HEK293 (cell line): ENCODE measurements at regions not wholly inside any gene's neighbourhood (a gene's known extent, or its start where the extent isn't known, plus 50 kb on each side); places are given as distances from the start of the nearest gene placed in this dataset.
A peak's percentile ranks its signal among the peaks of the same experiment; 100 is the strongest.

Experiments used
- CTCF ChIA-PET: fragments of 350-600 bp; formaldehyde crosslinking; extraction: SDS; loops from one replicate; lab custom pipeline; 2021; ENCODE audit warnings: antibody characterized with exemption; lab: Yijun Ruan, JAX
- POLR2A ChIA-PET: fragments of 300-600 bp; formaldehyde crosslinking; extraction: SDS; loops from one replicate; lab custom pipeline; 2020; ENCODE audit warnings: antibody characterized with exemption, inconsistent platforms; lab: Yijun Ruan, JAX
- H3K27ac ChIP-seq: fragments of 200-500 bp; sonication (Bioruptor generic); 2 replicates; pipeline ENCODE4 v1.5.1; 2014; ENCODE audit warnings: low read depth, low read length, control low read depth, inconsistent platforms; ENCODE audit errors: extremely low read depth
- H3K36me3 ChIP-seq, 2 experiments: fragments of 200-500 bp in 1 of 2; sonication (Bioruptor generic) in 1 of 2; 1 replicate in 1 of 2; 2 replicates in 1 of 2; pipeline ENCODE4 v1.5.1; 2014 to 2017; ENCODE audit warnings: inconsistent platforms in 2 of 2, low read length in 2 of 2; ENCODE audit not compliant: control insufficient read depth in 2 of 2, insufficient read depth in 1 of 2
- H3K4me1 ChIP-seq: fragments of 200-500 bp; sonication (Bioruptor generic); 2 replicates; pipeline ENCODE4 v1.5.1; 2014; ENCODE audit warnings: mild to moderate bottlenecking, low read length, inconsistent platforms; ENCODE audit not compliant: control insufficient read depth, insufficient read depth
- H3K4me3 ChIP-seq: 2 replicates; pipeline ENCODE4 v1.5.1; 2011; ENCODE audit warnings: low read depth, mild to moderate bottlenecking, control low read depth, low read length, moderate library complexity
- H3K9me3 ChIP-seq: fragments of 200-500 bp; sonication (Bioruptor generic); 2 replicates; pipeline ENCODE4 v1.5.1; 2014; ENCODE audit warnings: low read depth, low read length, inconsistent platforms; ENCODE audit not compliant: control insufficient read depth, insufficient read depth
- EGR2 ChIP-seq: fragments of 450-650 bp; formaldehyde crosslinking; IDR thresholded peaks from 2 replicates; pipeline ENCODE4 v1.5.1; 2016; ENCODE audit warnings: low read depth, missing biosample characterization, missing genetic modification characterization
- MYNN ChIP-seq: fragments of 450-650 bp; formaldehyde crosslinking; IDR thresholded peaks from 2 replicates; pipeline ENCODE4 v1.5.1; 2016; ENCODE audit warnings: missing biosample characterization, missing genetic modification characterization, borderline replicate concordance
- OVOL3 ChIP-seq: fragments of 450-650 bp; formaldehyde crosslinking; IDR thresholded peaks from 2 replicates; pipeline ENCODE4 v1.5.1; 2016; ENCODE audit warnings: missing biosample characterization, missing genetic modification characterization
- SP7 ChIP-seq: fragments of 450-650 bp; formaldehyde crosslinking; IDR thresholded peaks from 2 replicates; pipeline ENCODE4 v1.5.1; 2016; ENCODE audit warnings: missing biosample characterization, missing genetic modification characterization
- ZBTB8A ChIP-seq: fragments of 450-650 bp; formaldehyde crosslinking; IDR thresholded peaks from 2 replicates; pipeline ENCODE4 v1.5.1; 2016; ENCODE audit warnings: missing biosample characterization, missing genetic modification characterization
- ZNF138 ChIP-seq: fragments of 450-650 bp; formaldehyde crosslinking; IDR thresholded peaks from 2 replicates; pipeline ENCODE4 v1.5.1; 2016; ENCODE audit warnings: missing biosample characterization, missing genetic modification characterization, borderline replicate concordance
- ZNF157 ChIP-seq: fragments of 450-650 bp; formaldehyde crosslinking; IDR thresholded peaks from 2 replicates; pipeline ENCODE4 v1.5.1; 2016; ENCODE audit warnings: missing biosample characterization, missing genetic modification characterization
- ZNF19 ChIP-seq: fragments of 450-650 bp; formaldehyde crosslinking; IDR thresholded peaks from 2 replicates; pipeline ENCODE4; 2016; ENCODE audit warnings: missing biosample characterization, missing genetic modification characterization, low read depth
- ZNF350 ChIP-seq: fragments of 450-650 bp; formaldehyde crosslinking; IDR thresholded peaks from 2 replicates; pipeline ENCODE4 v1.5.0; 2017; ENCODE audit warnings: missing biosample characterization, mild to moderate bottlenecking, missing genetic modification characterization
- ZNF366 ChIP-seq: fragments of 450-650 bp; formaldehyde crosslinking; conservative IDR thresholded peaks from 2 replicates; pipeline ENCODE4 v1.5.1; 2016; ENCODE audit warnings: missing biosample characterization, missing genetic modification characterization
- ZNF529 ChIP-seq: fragments of 450-650 bp; formaldehyde crosslinking; IDR thresholded peaks from 2 replicates; pipeline ENCODE4 v1.5.1; 2017; ENCODE audit warnings: missing genetic modification characterization, missing biosample characterization; ENCODE audit not compliant: insufficient replicate concordance
- ZNF837 ChIP-seq: fragments of 450-650 bp; formaldehyde crosslinking; IDR thresholded peaks from 2 replicates; pipeline ENCODE4 v1.5.1; 2016; ENCODE audit warnings: missing biosample characterization, missing genetic modification characterization
- TF ChIP-seq, protein P1 (sequence below): fragments of 450-650 bp; formaldehyde crosslinking; IDR thresholded peaks from 2 replicates; pipeline ENCODE4 v1.5.1; 2017; ENCODE audit warnings: missing biosample characterization, mild to moderate bottlenecking, missing genetic modification characterization, moderate library complexity
- TF ChIP-seq, protein P2 (sequence below): fragments of 450-650 bp; formaldehyde crosslinking; IDR thresholded peaks from 2 replicates; pipeline ENCODE4 v1.5.1; 2016; ENCODE audit warnings: missing biosample characterization, missing genetic modification characterization
- TF ChIP-seq, protein P3 (sequence below): fragments of 450-650 bp; formaldehyde crosslinking; IDR thresholded peaks from 2 replicates; pipeline ENCODE4 v1.5.1; 2016; ENCODE audit warnings: missing biosample characterization, missing genetic modification characterization

DNA sequence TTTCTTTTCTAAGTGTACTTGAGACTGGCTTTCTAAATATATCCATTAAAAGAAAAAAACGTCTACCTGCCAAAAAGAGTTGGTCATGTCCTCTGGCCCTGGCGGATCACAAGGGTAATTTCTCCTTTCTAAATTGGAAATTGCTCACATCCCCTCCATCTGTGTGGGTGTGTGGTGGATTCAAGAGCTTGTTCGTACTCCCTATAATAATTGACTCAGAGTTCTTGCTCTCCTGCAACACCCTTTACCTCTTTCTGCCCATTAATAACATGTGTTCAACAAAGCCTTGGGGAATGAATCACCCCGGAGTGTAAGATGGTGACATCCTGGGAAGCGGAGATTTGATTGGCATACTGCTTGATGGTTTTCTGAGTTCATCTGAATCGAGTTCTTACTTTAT lies 263.8 kb downstream of the ALDH8A1 start:
- Histone ChIP-seq H3K27ac (no peak overlapping the region), H3K36me3 (no peaks in the 10 kb centered on the region), H3K4me1 (no peaks in the 10 kb centered on the region), H3K9me3 (no peaks in the 10 kb centered on the region), H3K4me3 (no peak overlapping the region)
- ChIA-PET CTCF (no interaction called here), POLR2A (no interaction called here)
- TF ChIP-seq SP7 (tag by site-specific recombination), result peak; percentile 59
- TF ChIP-seq, protein P1, sequence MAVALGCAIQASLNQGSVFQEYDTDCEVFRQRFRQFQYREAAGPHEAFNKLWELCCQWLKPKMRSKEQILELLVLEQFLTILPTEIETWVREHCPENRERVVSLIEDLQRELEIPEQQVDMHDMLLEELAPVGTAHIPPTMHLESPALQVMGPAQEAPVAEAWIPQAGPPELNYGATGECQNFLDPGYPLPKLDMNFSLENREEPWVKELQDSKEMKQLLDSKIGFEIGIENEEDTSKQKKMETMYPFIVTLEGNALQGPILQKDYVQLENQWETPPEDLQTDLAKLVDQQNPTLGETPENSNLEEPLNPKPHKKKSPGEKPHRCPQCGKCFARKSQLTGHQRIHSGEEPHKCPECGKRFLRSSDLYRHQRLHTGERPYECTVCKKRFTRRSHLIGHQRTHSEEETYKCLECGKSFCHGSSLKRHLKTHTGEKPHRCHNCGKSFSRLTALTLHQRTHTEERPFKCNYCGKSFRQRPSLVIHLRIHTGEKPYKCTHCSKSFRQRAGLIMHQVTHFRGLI (tag by site-specific recombination), result no peak
- TF ChIP-seq, protein P2, sequence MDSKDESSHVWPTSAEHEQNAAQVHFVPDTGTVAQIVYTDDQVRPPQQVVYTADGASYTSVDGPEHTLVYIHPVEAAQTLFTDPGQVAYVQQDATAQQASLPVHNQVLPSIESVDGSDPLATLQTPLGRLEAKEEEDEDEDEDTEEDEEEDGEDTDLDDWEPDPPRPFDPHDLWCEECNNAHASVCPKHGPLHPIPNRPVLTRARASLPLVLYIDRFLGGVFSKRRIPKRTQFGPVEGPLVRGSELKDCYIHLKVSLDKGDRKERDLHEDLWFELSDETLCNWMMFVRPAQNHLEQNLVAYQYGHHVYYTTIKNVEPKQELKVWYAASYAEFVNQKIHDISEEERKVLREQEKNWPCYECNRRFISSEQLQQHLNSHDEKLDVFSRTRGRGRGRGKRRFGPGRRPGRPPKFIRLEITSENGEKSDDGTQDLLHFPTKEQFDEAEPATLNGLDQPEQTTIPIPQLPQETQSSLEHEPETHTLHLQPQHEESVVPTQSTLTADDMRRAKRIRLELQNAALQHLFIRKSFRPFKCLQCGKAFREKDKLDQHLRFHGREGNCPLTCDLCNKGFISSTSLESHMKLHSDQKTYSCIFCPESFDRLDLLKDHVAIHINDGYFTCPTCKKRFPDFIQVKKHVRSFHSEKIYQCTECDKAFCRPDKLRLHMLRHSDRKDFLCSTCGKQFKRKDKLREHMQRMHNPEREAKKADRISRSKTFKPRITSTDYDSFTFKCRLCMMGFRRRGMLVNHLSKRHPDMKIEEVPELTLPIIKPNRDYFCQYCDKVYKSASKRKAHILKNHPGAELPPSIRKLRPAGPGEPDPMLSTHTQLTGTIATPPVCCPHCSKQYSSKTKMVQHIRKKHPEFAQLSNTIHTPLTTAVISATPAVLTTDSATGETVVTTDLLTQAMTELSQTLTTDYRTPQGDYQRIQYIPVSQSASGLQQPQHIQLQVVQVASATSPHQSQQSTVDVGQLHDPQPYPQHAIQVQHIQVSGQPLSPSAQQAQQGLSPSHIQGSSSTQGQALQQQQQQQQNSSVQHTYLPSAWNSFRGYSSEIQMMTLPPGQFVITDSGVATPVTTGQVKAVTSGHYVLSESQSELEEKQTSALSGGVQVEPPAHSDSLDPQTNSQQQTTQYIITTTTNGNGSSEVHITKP (tag by site-specific recombination), result 0 out of 2 replicates have a peak, but pooled peaks have one; percentile 31

DNA sequence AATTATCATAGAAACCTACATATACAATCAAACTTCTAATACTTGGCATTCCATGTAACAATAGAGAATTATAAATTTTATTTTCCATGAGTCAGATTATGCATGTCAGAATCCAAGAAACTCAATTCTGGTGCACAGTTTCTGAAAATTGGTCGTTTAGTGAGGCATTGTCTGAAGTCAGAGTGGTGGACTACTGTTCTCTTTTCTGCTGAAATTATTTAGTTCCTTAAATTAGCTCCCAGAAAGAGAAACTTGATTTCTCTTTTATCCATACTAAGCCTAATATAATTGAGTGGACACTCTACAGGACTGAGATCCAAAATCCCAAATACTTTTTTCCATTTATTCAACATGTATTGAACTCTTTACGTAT lies 265.5 kb downstream of the ALDH8A1 start:
- Histone ChIP-seq H3K4me1 (no peaks in the 10 kb centered on the region), H3K36me3 (no peaks in the 10 kb centered on the region), H3K4me3 (no peak overlapping the region), H3K27ac (no peak overlapping the region), H3K9me3 (no peaks in the 10 kb centered on the region)
- CTCF ChIA-PET, result interaction anchor here (1.3 kb wide), 1 partner anchor 44 kb away, joined by 3 read pairs; no protein-coding TSS in a partner anchor
- no peak for TF ChIP-seq ZNF350 (tag by site-specific recombination)
- TF ChIP-seq, all 188 proteins: peak for 0
- POLR2A ChIA-PET, result no interaction called here

- Histone ChIP-seq H3K36me3 (no peaks in the 10 kb centered on the region), H3K27ac (no peak overlapping the region), H3K9me3 (no peaks in the 10 kb centered on the region), H3K4me1 (no peaks in the 10 kb centered on the region), H3K4me3 (no peak overlapping the region)
- POLR2A ChIA-PET, result no interaction called here
- no peak for TF ChIP-seq ZNF529 (tag by site-specific recombination)
- TF ChIP-seq ZBTB8A (tag by site-specific recombination), result no peak
- no peak for TF ChIP-seq ZNF366
- TF ChIP-seq ZNF19 (tag by site-specific recombination), result no peak
- no peak for TF ChIP-seq OVOL3 (tag by site-specific recombination)
- TF ChIP-seq, protein P3, sequence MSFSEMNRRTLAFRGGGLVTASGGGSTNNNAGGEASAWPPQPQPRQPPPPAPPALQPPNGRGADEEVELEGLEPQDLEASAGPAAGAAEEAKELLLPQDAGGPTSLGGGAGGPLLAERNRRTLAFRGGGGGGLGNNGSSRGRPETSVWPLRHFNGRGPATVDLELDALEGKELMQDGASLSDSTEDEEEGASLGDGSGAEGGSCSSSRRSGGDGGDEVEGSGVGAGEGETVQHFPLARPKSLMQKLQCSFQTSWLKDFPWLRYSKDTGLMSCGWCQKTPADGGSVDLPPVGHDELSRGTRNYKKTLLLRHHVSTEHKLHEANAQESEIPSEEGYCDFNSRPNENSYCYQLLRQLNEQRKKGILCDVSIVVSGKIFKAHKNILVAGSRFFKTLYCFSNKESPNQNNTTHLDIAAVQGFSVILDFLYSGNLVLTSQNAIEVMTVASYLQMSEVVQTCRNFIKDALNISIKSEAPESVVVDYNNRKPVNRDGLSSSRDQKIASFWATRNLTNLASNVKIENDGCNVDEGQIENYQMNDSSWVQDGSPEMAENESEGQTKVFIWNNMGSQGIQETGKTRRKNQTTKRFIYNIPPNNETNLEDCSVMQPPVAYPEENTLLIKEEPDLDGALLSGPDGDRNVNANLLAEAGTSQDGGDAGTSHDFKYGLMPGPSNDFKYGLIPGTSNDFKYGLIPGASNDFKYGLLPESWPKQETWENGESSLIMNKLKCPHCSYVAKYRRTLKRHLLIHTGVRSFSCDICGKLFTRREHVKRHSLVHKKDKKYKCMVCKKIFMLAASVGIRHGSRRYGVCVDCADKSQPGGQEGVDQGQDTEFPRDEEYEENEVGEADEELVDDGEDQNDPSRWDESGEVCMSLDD (tag by site-specific recombination), result no peak
- no peak for TF ChIP-seq MYNN (tag by site-specific recombination)
- no peak for TF ChIP-seq ZNF837
- TF ChIP-seq EGR2, result no peak
- no peak for TF ChIP-seq ZNF138
- TF ChIP-seq ZNF157 (tag by site-specific recombination), result no peak
- CTCF ChIA-PET, result interaction anchor here (1.3 kb wide), 1 partner anchor 44 kb away, joined by 3 read pairs; no protein-coding TSS in a partner anchor
Observed at GRCh38 chr6:134683783-134684422, 266.0 kb downstream of the ALDH8A1 start.
